ENCODE measurements at regions not wholly inside any gene's neighbourhood (a gene's known extent, or its start where the extent isn't known, plus 50 kb on each side); places are given as distances from the start of the nearest gene placed in this dataset.

DNA sequence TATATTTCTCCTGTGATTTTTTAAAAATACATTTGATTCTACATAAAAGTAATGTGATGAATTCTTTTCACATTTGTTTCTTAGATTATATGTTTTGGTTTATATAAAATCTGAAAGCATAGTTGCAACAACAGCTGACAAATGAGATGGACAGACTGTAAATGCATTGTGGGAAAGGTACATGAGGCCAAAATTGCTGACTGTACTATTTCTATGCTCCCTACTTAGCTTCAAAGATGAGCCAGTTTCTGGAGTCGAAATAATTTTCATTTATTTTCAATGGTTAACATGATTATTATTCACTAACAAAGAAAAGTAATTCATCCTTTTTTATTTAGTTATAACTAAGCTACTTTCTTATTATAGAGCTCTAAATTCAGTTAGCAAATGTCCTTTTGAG, 441.3 kb upstream of the CCNG1 start:
- Histone ChIP-seq H3K4me3 (no peak overlapping the region), H3K27me3 (no peaks in the 10 kb centered on the region), H3K9me3 (no peaks in the 10 kb centered on the region), H3K36me3 (no peaks in the 10 kb centered on the region), H3K4me1 (no peaks in the 10 kb centered on the region), H3K27ac (replicated peaks in 1 of 4) (no peak overlapping the region)
- intact Hi-C loops (cut with DNase I), result no loop called here
- TF ChIP-seq EP300 (IDR thresholded peaks at IDR 0.05), result no peak
- no peak for TF ChIP-seq POLR2AphosphoS5 (IDR thresholded peaks at IDR 0.05)
- TF ChIP-seq, protein P1, sequence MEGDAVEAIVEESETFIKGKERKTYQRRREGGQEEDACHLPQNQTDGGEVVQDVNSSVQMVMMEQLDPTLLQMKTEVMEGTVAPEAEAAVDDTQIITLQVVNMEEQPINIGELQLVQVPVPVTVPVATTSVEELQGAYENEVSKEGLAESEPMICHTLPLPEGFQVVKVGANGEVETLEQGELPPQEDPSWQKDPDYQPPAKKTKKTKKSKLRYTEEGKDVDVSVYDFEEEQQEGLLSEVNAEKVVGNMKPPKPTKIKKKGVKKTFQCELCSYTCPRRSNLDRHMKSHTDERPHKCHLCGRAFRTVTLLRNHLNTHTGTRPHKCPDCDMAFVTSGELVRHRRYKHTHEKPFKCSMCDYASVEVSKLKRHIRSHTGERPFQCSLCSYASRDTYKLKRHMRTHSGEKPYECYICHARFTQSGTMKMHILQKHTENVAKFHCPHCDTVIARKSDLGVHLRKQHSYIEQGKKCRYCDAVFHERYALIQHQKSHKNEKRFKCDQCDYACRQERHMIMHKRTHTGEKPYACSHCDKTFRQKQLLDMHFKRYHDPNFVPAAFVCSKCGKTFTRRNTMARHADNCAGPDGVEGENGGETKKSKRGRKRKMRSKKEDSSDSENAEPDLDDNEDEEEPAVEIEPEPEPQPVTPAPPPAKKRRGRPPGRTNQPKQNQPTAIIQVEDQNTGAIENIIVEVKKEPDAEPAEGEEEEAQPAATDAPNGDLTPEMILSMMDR (IDR thresholded peaks at IDR 0.05), result no peak
- TF ChIP-seq POLR2A (IDR thresholded peaks at IDR 0.05; ENCODE audit: low read depth), result no peak
- DNase-seq (ENCODE audit: extremely low spot score), result no peak
- WGBS, result 41% methylated on average over 1 of the region's 1 CpG

DNA sequence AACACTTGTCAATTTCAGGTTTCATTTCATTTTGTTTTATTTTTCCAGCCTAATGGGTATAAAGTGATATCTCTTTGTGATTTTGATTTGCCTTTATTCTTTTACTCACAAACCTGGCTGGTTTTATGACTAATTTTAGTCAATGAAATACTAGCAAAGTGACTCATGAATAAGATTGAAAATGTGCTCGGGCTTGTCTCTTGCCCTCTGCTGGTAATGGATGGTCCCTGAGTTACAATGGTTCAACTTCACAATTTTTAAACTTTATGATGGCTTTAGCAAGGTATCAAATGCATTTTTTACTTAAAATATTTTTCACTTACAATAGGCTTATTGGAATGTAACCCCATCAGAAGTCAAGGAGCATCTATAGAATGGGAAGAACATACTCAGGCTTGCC, 431.4 kb upstream of the CCNG1 start:
- intact Hi-C loops (cut with DNase I), result no loop called here
- Histone ChIP-seq H3K4me1 (no peaks in the 10 kb centered on the region), H3K27me3 (no peaks in the 10 kb centered on the region), H3K9me3 (no peaks in the 10 kb centered on the region), H3K4me3 (no peak overlapping the region), H3K36me3 (no peaks in the 10 kb centered on the region), H3K27ac (replicated peaks in 1 of 4) (no peak overlapping the region)
- TF ChIP-seq EP300 (IDR thresholded peaks at IDR 0.05) (no peak), POLR2A (IDR thresholded peaks at IDR 0.05; ENCODE audit: low read depth) (no peak), POLR2AphosphoS5 (IDR thresholded peaks at IDR 0.05) (no peak)
- TF ChIP-seq, protein P1 (IDR thresholded peaks at IDR 0.05), result no peak
- 71% methylated on average over 1 of the region's 1 CpG for WGBS
- no peak for DNase-seq (ENCODE audit: extremely low spot score)

DNA sequence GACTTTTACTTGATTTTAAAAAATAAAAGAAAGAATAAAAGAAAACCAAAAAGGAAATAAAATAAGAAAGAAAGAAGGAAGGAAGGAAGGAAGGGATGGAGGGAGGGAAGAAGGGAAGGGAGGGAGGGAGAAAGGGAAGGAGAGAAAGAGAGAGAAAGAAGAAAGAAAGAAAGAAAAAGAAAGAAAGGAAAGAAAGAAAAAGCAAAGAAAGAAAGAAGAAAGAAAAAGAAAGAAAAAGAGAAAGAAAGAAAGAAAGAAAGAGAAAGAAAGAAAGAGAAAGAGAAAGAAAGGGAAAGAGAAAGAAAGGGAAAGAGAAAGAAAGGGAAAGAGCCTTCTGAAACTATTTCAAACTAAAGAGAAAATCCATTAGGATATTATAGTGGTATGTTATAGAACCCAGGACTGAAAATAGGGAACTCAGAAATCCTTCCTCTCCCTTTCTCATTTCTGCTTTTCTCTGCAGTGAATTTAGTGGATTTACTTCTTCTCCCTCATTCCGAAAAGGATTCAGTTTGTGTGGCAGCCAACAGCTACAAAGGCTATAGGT, 414.7 kb upstream of the CCNG1 start:
- Histone ChIP-seq H3K9me3 (no peaks in the 10 kb centered on the region), H3K27ac (replicated peaks in 1 of 4) (no peak overlapping the region), H3K4me3 (no peak overlapping the region), H3K27me3 (no peaks in the 10 kb centered on the region), H3K36me3 (no peaks in the 10 kb centered on the region), H3K4me1 (no peaks in the 10 kb centered on the region)
- WGBS, result 69% methylated on average over 1 of the region's 1 CpG
- no peak for DNase-seq (ENCODE audit: extremely low spot score)
- TF ChIP-seq EP300 (IDR thresholded peaks at IDR 0.05) (no peak), POLR2A (IDR thresholded peaks at IDR 0.05; ENCODE audit: low read depth) (no peak), POLR2AphosphoS5 (IDR thresholded peaks at IDR 0.05) (no peak)
- TF ChIP-seq, protein P1 (IDR thresholded peaks at IDR 0.05), result no peak
- intact Hi-C loops (cut with DNase I), result no loop called here

DNA sequence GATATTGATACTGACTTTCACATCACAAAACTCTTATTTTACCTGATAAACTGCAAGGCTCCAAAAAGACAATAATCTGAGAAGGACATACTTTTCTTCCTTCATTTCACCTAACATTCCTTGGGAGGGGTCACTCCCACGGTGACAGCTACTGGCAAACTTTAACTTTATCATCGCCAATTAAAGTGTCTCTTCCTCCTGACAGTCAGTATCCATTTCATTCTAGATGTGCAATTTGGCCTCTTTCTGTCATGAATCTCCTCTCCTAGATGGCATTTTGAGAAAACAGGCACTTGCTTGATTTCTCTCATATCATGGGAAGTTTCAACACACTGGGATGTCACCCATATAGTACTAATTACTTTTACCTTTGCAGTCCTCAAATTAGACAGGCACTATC, 413.5 kb upstream of the CCNG1 start:
- Histone ChIP-seq H3K4me3 (no peak overlapping the region), H3K27me3 (no peaks in the 10 kb centered on the region), H3K36me3 (no peaks in the 10 kb centered on the region), H3K27ac (replicated peaks in 1 of 4) (no peak overlapping the region), H3K4me1 (no peaks in the 10 kb centered on the region), H3K9me3 (no peaks in the 10 kb centered on the region)
- DNase-seq (ENCODE audit: extremely low spot score), result no peak
- TF ChIP-seq EP300 (IDR thresholded peaks at IDR 0.05), result no peak
- TF ChIP-seq POLR2AphosphoS5 (IDR thresholded peaks at IDR 0.05), result no peak
- TF ChIP-seq, protein P1 (IDR thresholded peaks at IDR 0.05), result no peak
- TF ChIP-seq POLR2A (IDR thresholded peaks at IDR 0.05; ENCODE audit: low read depth), result no peak
- intact Hi-C loops (cut with DNase I), result no loop called here
- 71% methylated on average over 2 of the region's 2 CpGs for WGBS

DNA sequence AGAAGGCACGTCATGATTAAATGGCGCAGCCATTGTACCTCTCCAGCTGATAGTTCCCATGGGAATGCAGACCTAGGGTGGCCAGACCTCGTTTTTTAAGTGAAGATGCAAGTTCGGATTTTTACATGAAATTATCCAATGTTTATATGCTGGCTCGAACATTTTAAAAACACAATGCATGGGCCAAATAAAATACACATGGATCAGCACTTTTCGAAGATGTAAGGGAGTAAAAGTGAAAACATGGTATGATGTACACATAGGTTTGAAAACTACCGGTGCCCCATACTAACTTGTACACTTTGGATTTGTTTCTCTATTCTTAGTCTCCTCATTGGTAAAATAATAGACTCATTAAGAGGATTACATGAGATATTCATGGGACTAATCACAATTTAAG, 412.5 kb upstream of the CCNG1 start:
- DNase-seq (ENCODE audit: extremely low spot score), result no peak
- 72% methylated on average over 7 of the region's 7 CpGs for WGBS
- Histone ChIP-seq H3K36me3 (no peaks in the 10 kb centered on the region), H3K9me3 (no peaks in the 10 kb centered on the region), H3K27me3 (no peaks in the 10 kb centered on the region), H3K4me1 (no peaks in the 10 kb centered on the region), H3K4me3 (no peak overlapping the region), H3K27ac (replicated peaks in 1 of 4) (no peak overlapping the region)
- no peak for TF ChIP-seq POLR2AphosphoS5 (IDR thresholded peaks at IDR 0.05)
- no peak for TF ChIP-seq POLR2A (IDR thresholded peaks at IDR 0.05; ENCODE audit: low read depth)
- TF ChIP-seq EP300 (IDR thresholded peaks at IDR 0.05), result no peak
- TF ChIP-seq, protein P1 (IDR thresholded peaks at IDR 0.05), result no peak
- intact Hi-C loops (cut with DNase I), result no loop called here
